ENCODE measurements at regions not wholly inside any gene's neighbourhood (a gene's known extent, or its start where the extent isn't known, plus 50 kb on each side); places are given as distances from the start of the nearest gene placed in this dataset.
"Not testable (repeated sequence)": the region's sequence is repeated elsewhere in the genome, so short reads cannot be mapped to it uniquely, and the experiment has no call there.

DNA sequence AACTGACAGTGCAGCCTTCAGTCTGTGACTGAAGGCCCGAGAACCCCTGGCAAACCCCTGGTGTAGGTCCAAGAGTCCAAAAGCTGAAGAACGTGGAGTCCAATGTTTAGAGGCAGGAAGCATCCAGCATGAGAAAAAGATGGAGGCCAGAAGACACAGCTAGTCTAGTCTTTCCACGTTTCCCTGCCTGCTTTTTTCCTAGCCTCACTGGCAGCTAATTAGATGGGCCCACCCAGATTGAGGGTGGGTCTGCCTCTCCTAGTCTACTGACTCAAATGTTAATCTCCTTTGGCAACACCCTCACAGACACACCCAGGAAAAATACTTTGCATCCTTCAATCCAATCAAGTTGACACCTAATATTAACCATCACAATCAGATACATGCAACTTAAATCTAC is 87.8 kb downstream of the TENT5D start:
- not testable (repeated sequence) for H3K4me2 ChIP-seq (ENCODE audit: insufficient read depth, low read length, poor library complexity, severe bottlenecking); H3K14ac ChIP-seq (ENCODE audit: low read length)

DNA sequence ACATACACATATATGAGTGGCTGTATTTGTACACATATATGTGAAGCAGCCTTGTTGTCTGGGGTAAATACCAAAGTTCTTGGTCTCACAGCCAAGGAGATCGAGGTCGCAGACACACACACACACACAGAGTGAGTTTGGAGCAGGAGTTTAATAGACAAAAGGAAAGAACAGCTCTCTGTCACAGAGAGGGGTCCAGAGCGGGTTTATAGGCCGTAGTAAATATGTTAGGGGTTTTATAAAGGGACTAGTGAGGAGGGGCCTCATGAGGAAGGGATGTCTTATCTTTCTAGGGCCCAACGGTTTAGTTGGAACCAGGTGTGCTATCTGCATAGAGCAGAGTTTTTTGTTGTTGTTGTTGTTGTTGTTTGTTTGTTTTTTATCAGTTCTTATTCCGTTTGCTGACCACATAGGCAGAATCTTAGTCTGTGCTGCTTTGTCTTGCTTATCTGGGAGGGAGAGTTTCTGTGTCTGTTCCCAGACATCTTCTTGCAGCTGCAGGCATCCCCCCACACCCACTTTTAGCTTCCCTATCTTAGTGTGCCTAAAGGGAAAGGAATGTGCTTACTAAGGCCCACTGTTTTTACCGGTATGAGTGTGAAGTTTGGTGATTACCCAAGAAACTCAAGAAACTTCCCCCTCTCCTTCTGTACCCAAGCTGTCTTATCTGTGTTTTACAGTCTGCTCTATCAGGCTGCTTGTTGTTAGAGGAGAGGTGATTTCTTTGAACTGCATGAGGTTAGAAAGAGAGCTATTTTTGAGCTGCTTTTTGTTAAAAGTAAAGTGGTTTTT is 91.9 kb downstream of the TENT5D start:
- H3K4me3 ChIP-seq (ENCODE audit: low read length in 2 of 2) = no peak overlapping the region
- H3K18ac ChIP-seq (ENCODE audit: low read length) = no peak overlapping the region
- H3K9ac ChIP-seq (ENCODE audit: low read depth, low read length, poor library complexity) = no peak overlapping the region
- no peak for DNase-seq (ENCODE audit: low spot score)
- no peak overlapping the region for H2BK15ac ChIP-seq (ENCODE audit: low read length)
- no peaks in the 10 kb centered on the region for H3K27me3 ChIP-seq (ENCODE audit: control insufficient read depth in 3 of 3, insufficient read depth in 3 of 3, low read depth in 1 of 3, low read length in 3 of 3)
- H2AFZ ChIP-seq (ENCODE audit: low read length) = no peak overlapping the region
- no peak overlapping the region for H3K14ac ChIP-seq (ENCODE audit: low read length)
- H3K4me1 ChIP-seq (ENCODE audit: control insufficient read depth in 2 of 2, insufficient read depth in 1 of 2, low read depth in 1 of 2, low read length in 2 of 2) = no peaks in the 10 kb centered on the region
- H3K9me3 ChIP-seq (replicated peaks in 1 of 2; ENCODE audit: control insufficient read depth in 2 of 2, insufficient read depth in 1 of 2, low read depth in 1 of 2, low read length in 2 of 2) = no peaks in the 10 kb centered on the region
- no peak overlapping the region for H3K4ac ChIP-seq (ENCODE audit: low read length)
- H3K36me3 ChIP-seq (replicated peaks in 1 of 2; ENCODE audit: control insufficient read depth in 2 of 2, insufficient read depth in 2 of 2, low read length in 2 of 2) = no peaks in the 10 kb centered on the region
- no peaks in the 10 kb centered on the region for H3K79me1 ChIP-seq (ENCODE audit: low read depth, low read length)
- WGBS, 2 donors (ENCODE audit: extremely low coverage in 2 of 2, insufficient read length in 2 of 2, insufficient replicate concordance in 1 of 2) = no CpG with 5 or more reads among the region's 7 CpGs
- no peak overlapping the region for H3K23ac ChIP-seq (ENCODE audit: low read depth, low read length, poor library complexity)
- no peak overlapping the region for H4K8ac ChIP-seq (ENCODE audit: low read depth, low read length)
- H2BK120ac ChIP-seq (ENCODE audit: low read depth, low read length) = no peak overlapping the region
- H3K27ac ChIP-seq (replicated peaks; ENCODE audit: low read length) = no peak overlapping the region
- H3K4me2 ChIP-seq (ENCODE audit: insufficient read depth, low read length, poor library complexity, severe bottlenecking) = no peak overlapping the region
- no peak overlapping the region for H2AK5ac ChIP-seq (ENCODE audit: low read depth, low read length)
- H2BK5ac ChIP-seq (ENCODE audit: low read length) = no peak overlapping the region
- H2BK12ac ChIP-seq (ENCODE audit: low read length) = no peak overlapping the region
- no peak overlapping the region for H4K91ac ChIP-seq (ENCODE audit: low read depth, low read length, poor library complexity)

More for the DNA sequence above, 87.8 kb downstream of the TENT5D start:
- H3K4ac ChIP-seq (ENCODE audit: low read length); H3K27me3 ChIP-seq (ENCODE audit: control insufficient read depth in 3 of 3, insufficient read depth in 3 of 3, low read depth in 1 of 3, low read length in 3 of 3); H3K4me3 ChIP-seq (ENCODE audit: low read length in 2 of 2); H3K9ac ChIP-seq (ENCODE audit: low read depth, low read length, poor library complexity); H4K91ac ChIP-seq (ENCODE audit: low read depth, low read length, poor library complexity); H3K18ac ChIP-seq (ENCODE audit: low read length); H3K27ac ChIP-seq (replicated peaks; ENCODE audit: low read length); H2AFZ ChIP-seq (ENCODE audit: low read length); H3K9me3 ChIP-seq (replicated peaks in 1 of 2; ENCODE audit: control insufficient read depth in 2 of 2, insufficient read depth in 1 of 2, low read depth in 1 of 2, low read length in 2 of 2); H4K8ac ChIP-seq (ENCODE audit: low read depth, low read length); H2BK5ac ChIP-seq (ENCODE audit: low read length); H2BK15ac ChIP-seq (ENCODE audit: low read length); H2AK5ac ChIP-seq (ENCODE audit: low read depth, low read length); H3K36me3 ChIP-seq (replicated peaks in 1 of 2; ENCODE audit: control insufficient read depth in 2 of 2, insufficient read depth in 2 of 2, low read length in 2 of 2); H2BK12ac ChIP-seq (ENCODE audit: low read length); H3K23ac ChIP-seq (ENCODE audit: low read depth, low read length, poor library complexity); H2BK120ac ChIP-seq (ENCODE audit: low read depth, low read length); H3K79me1 ChIP-seq (ENCODE audit: low read depth, low read length); H3K4me1 ChIP-seq (ENCODE audit: control insufficient read depth in 2 of 2, insufficient read depth in 1 of 2, low read depth in 1 of 2, low read length in 2 of 2); DNase-seq (ENCODE audit: low spot score): not testable (repeated sequence)
- no CpG with 5 or more reads among the region's 3 CpGs for WGBS, 2 donors (ENCODE audit: extremely low coverage in 2 of 2, insufficient read length in 2 of 2, insufficient replicate concordance in 1 of 2)

DNA sequence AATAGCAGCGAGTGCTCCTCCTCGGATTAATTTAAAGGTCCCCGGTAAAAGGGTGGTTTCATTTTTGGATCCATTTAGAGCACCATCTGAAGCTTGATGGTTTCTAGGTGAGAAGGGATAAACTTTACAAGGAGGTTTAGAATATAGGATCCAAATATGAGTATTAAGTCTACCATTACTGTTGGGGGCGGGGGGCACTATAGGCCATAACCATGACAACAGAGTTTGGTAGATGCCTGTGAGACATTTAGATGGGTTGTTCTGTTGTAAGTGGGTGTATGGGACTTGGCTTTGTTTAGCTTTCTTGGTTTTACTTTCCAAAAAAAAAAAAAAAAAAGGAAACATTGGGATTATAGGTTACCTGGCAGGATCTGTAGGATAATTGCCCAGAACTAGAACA is 92.7 kb downstream of the TENT5D start:
- no CpG with 5 or more reads among the region's 4 CpGs for WGBS, 2 donors (ENCODE audit: extremely low coverage in 2 of 2, insufficient read length in 2 of 2, insufficient replicate concordance in 1 of 2)
- Histone ChIP-seq H3K27ac (replicated peaks; ENCODE audit: low read length) (no peak overlapping the region), H2AFZ (ENCODE audit: low read length) (no peak overlapping the region)

DNA sequence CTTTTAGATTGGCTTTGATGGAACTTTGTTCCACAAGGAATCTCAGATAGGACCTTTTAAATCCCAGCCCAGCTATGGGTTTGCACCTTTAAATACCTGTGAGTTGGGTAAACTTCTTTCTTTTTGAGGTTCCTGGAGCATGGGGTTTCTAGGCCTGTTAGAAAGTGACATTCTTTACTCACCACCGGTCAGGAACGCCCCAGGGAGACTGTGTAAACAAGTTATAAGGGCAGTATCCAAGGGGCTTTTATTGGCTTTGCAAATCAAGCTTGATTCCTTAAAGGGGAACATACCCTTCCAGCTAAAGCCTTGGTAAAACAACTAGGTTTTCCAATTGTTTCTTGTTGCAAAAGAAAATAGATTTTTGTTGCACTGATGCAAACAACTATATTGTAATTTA is 93.4 kb downstream of the TENT5D start:
- Histone ChIP-seq H4K91ac (ENCODE audit: low read depth, low read length, poor library complexity) (no peak overlapping the region), H2BK12ac (ENCODE audit: low read length) (no peak overlapping the region), H3K4me1 (ENCODE audit: control insufficient read depth in 2 of 2, insufficient read depth in 1 of 2, low read depth in 1 of 2, low read length in 2 of 2) (no peaks in the 10 kb centered on the region), H3K14ac (ENCODE audit: low read length) (no peak overlapping the region), H3K9ac (ENCODE audit: low read depth, low read length, poor library complexity) (no peak overlapping the region), H3K27ac (replicated peaks; ENCODE audit: low read length) (no peak overlapping the region), H3K36me3 (replicated peaks in 1 of 2; ENCODE audit: control insufficient read depth in 2 of 2, insufficient read depth in 2 of 2, low read length in 2 of 2) (no peaks in the 10 kb centered on the region), H3K18ac (ENCODE audit: low read length) (no peak overlapping the region), H3K4ac (ENCODE audit: low read length) (no peak overlapping the region), H3K4me2 (ENCODE audit: insufficient read depth, low read length, poor library complexity, severe bottlenecking) (no peak overlapping the region), H2BK120ac (ENCODE audit: low read depth, low read length) (no peak overlapping the region), H2AK5ac (ENCODE audit: low read depth, low read length) (no peak overlapping the region), H2BK5ac (ENCODE audit: low read length) (no peak overlapping the region), H3K23ac (ENCODE audit: low read depth, low read length, poor library complexity) (no peak overlapping the region), H3K9me3 (replicated peaks in 1 of 2; ENCODE audit: control insufficient read depth in 2 of 2, insufficient read depth in 1 of 2, low read depth in 1 of 2, low read length in 2 of 2) (no peaks in the 10 kb centered on the region), H4K8ac (ENCODE audit: low read depth, low read length) (no peak overlapping the region), H2BK15ac (ENCODE audit: low read length) (no peak overlapping the region), H3K4me3 (ENCODE audit: low read length in 2 of 2) (no peak overlapping the region), H2AFZ (ENCODE audit: low read length) (no peak overlapping the region), H3K27me3 (ENCODE audit: control insufficient read depth in 3 of 3, insufficient read depth in 3 of 3, low read depth in 1 of 3, low read length in 3 of 3) (no peaks in the 10 kb centered on the region), H3K79me1 (ENCODE audit: low read depth, low read length) (no peaks in the 10 kb centered on the region)
- no CpG with 5 or more reads among the region's 2 CpGs for WGBS, 2 donors (ENCODE audit: extremely low coverage in 2 of 2, insufficient read length in 2 of 2, insufficient replicate concordance in 1 of 2)
- no peak for DNase-seq (ENCODE audit: low spot score)

More for the DNA sequence above, 92.7 kb downstream of the TENT5D start:
- no peak overlapping the region for H2AK5ac ChIP-seq (ENCODE audit: low read depth, low read length)
- H3K27me3 ChIP-seq (ENCODE audit: control insufficient read depth in 3 of 3, insufficient read depth in 3 of 3, low read depth in 1 of 3, low read length in 3 of 3) = no peaks in the 10 kb centered on the region
- no peak overlapping the region for H3K4me3 ChIP-seq (ENCODE audit: low read length in 2 of 2)
- H3K18ac ChIP-seq (ENCODE audit: low read length) = no peak overlapping the region
- no peak overlapping the region for H3K14ac ChIP-seq (ENCODE audit: low read length)
- no peaks in the 10 kb centered on the region for H3K79me1 ChIP-seq (ENCODE audit: low read depth, low read length)
- H3K36me3 ChIP-seq (replicated peaks in 1 of 2; ENCODE audit: control insufficient read depth in 2 of 2, insufficient read depth in 2 of 2, low read length in 2 of 2) = no peaks in the 10 kb centered on the region
- H3K9ac ChIP-seq (ENCODE audit: low read depth, low read length, poor library complexity) = no peak overlapping the region
- no peak overlapping the region for H2BK120ac ChIP-seq (ENCODE audit: low read depth, low read length)
- H2BK12ac ChIP-seq (ENCODE audit: low read length) = no peak overlapping the region
- no peaks in the 10 kb centered on the region for H3K4me1 ChIP-seq (ENCODE audit: control insufficient read depth in 2 of 2, insufficient read depth in 1 of 2, low read depth in 1 of 2, low read length in 2 of 2)
- no peak overlapping the region for H3K4ac ChIP-seq (ENCODE audit: low read length)
- H2BK15ac ChIP-seq (ENCODE audit: low read length) = no peak overlapping the region
- no peaks in the 10 kb centered on the region for H3K9me3 ChIP-seq (replicated peaks in 1 of 2; ENCODE audit: control insufficient read depth in 2 of 2, insufficient read depth in 1 of 2, low read depth in 1 of 2, low read length in 2 of 2)
- no peak overlapping the region for H4K91ac ChIP-seq (ENCODE audit: low read depth, low read length, poor library complexity)
- H4K8ac ChIP-seq (ENCODE audit: low read depth, low read length) = no peak overlapping the region
- no peak overlapping the region for H2BK5ac ChIP-seq (ENCODE audit: low read length)
- H3K23ac ChIP-seq (ENCODE audit: low read depth, low read length, poor library complexity) = no peak overlapping the region
- no peak overlapping the region for H3K4me2 ChIP-seq (ENCODE audit: insufficient read depth, low read length, poor library complexity, severe bottlenecking)
- no peak for DNase-seq (ENCODE audit: low spot score)
